Keratinocyte (primary cell): ENCODE measurements at regions not wholly inside any gene's neighbourhood (a gene's known extent, or its start where the extent isn't known, plus 50 kb on each side); places are given as distances from the start of the nearest gene placed in this dataset.

Experiments used
- DNase-seq: peaks from one replicate; pipeline ENCODE4 v3.0.0-alpha.2; 2011; ENCODE audit warnings: low read depth, missing footprints, low spot score
- FAIRE-seq: peaks from 2 replicates; lab custom pipeline; 2011; peaks lifted over from hg19 to GRCh38; lab: Jason Lieb, UNC
- H2AFZ ChIP-seq: 2 replicates; pipeline ENCODE4 v1.6.0; 2012; ENCODE audit warnings: low read length, control low read depth, inconsistent platforms; ENCODE audit not compliant: control insufficient read depth
- H3K27ac ChIP-seq: 2 replicates; pipeline ENCODE4 v1.5.1; 2011; ENCODE audit warnings: low read length; ENCODE audit not compliant: control insufficient read depth, insufficient read depth
- H3K27me3 ChIP-seq: 3 replicates; pipeline ENCODE4 v1.6.0; 2011; ENCODE audit warnings: low read length; ENCODE audit not compliant: control insufficient read depth, insufficient read depth; ENCODE audit errors: extremely low read depth
- H3K36me3 ChIP-seq, 2 experiments: 2 replicates in 1 of 2; 3 replicates in 1 of 2; pipeline ENCODE4 v1.5.1; 2011; ENCODE audit warnings: low read length in 2 of 2, mild to moderate bottlenecking in 1 of 2; ENCODE audit not compliant: control insufficient read depth in 2 of 2, insufficient read depth in 2 of 2; ENCODE audit errors: extremely low read depth in 1 of 2
- H3K4me1 ChIP-seq: 3 replicates; pipeline ENCODE4 v1.5.1; 2011; ENCODE audit warnings: low read length; ENCODE audit not compliant: control insufficient read depth, insufficient read depth; ENCODE audit errors: extremely low read depth
- H3K4me2 ChIP-seq: 3 replicates; pipeline ENCODE4 v1.6.0; 2011; ENCODE audit warnings: low read depth, low read length; ENCODE audit not compliant: control insufficient read depth, insufficient read depth; ENCODE audit errors: extremely low read depth
- H3K4me3 ChIP-seq, 3 experiments: fragments of 200-600 bp in 1 of 3; sonication (generic) in 1 of 3; 2 replicates in 2 of 3; 3 replicates in 1 of 3; pipeline ENCODE4 v1.5.1; 2011 to 2016; ENCODE audit warnings: low read length in 3 of 3, mild to moderate bottlenecking in 3 of 3, control low read depth in 2 of 3, inconsistent platforms in 1 of 3, low read depth in 1 of 3, mixed read lengths in 1 of 3, mixed run types in 1 of 3, moderate library complexity in 1 of 3; ENCODE audit not compliant: control insufficient read depth in 2 of 3, insufficient read depth in 2 of 3; ENCODE audit errors: extremely low read depth in 1 of 3
- H3K79me2 ChIP-seq: 2 replicates; pipeline ENCODE4 v1.6.0; 2012; ENCODE audit warnings: low read length; ENCODE audit not compliant: control insufficient read depth, insufficient read depth
- H3K9ac ChIP-seq: 3 replicates; pipeline ENCODE4 v1.6.0; 2011; ENCODE audit warnings: low read length; ENCODE audit not compliant: control insufficient read depth, insufficient read depth; ENCODE audit errors: extremely low read depth
- H3K9me1 ChIP-seq: 3 replicates; pipeline ENCODE4 v1.6.0; 2011; ENCODE audit warnings: low read length; ENCODE audit not compliant: control insufficient read depth, insufficient read depth; ENCODE audit errors: extremely low read depth
- H3K9me3 ChIP-seq: 2 replicates; pipeline ENCODE4 v1.5.1; 2012; ENCODE audit warnings: low read depth, low read length; ENCODE audit not compliant: control insufficient read depth
- H4K20me1 ChIP-seq: 3 replicates; pipeline ENCODE4 v1.6.0; 2011; ENCODE audit warnings: low read length; ENCODE audit not compliant: control insufficient read depth, insufficient read depth; ENCODE audit errors: extremely low read depth
- EZH2 ChIP-seq: IDR thresholded peaks from one replicate; pipeline ENCODE4 v1.6.1; 2012; ENCODE audit warnings: inconsistent platforms, mild to moderate bottlenecking, low read length, moderate library complexity
- dilution Hi-C: fragments of 300-500 bp; cut with MboI; formaldehyde crosslinking; loops from one replicate; pipeline ENCODE4 v1.7.0; 2020; ENCODE audit warnings: low sequenced_read_pairs; ENCODE audit not compliant: extremely low pct_ligation_motif_present
- TF ChIP-seq, protein P1 (sequence below), 3 experiments: IDR thresholded peaks in 1 of 3; conservative IDR thresholded peaks in 1 of 3; optimal IDR thresholded peaks in 1 of 3; 2 replicates in 2 of 3; 3 replicates in 1 of 3; pipeline versions ENCODE3 to v1.5.1; 2011; ENCODE audit warnings: low read length in 3 of 3, mild to moderate bottlenecking in 3 of 3, moderate library complexity in 2 of 3, control low read depth in 1 of 3, inconsistent platforms in 1 of 3; ENCODE audit not compliant: insufficient read depth in 2 of 3; ENCODE audit errors: extremely low read depth in 1 of 3

DNA sequence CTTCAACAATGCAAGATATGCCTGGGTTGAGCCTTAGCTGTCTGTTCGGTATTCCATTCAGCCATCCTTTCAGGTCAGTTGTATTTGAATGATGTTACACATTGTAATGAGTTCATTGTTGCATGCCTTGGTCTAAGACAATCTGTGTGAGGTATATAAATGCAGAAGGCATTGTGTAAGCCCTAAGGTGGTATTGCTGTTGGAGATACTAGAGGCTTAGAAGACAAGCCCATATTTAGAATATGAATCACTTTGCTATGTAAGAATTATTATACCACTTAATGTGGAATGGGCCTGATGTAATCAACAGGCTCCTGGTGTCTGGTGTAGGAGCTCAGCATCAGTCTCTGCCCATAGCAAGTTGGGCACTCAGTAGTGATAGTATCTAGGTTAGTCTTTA is 473.4 kb upstream of the GNPDA2 start:
- H2AFZ ChIP-seq = no peak overlapping the region
- no peak for DNase-seq
- dilution Hi-C loops = no loop called here

DNA sequence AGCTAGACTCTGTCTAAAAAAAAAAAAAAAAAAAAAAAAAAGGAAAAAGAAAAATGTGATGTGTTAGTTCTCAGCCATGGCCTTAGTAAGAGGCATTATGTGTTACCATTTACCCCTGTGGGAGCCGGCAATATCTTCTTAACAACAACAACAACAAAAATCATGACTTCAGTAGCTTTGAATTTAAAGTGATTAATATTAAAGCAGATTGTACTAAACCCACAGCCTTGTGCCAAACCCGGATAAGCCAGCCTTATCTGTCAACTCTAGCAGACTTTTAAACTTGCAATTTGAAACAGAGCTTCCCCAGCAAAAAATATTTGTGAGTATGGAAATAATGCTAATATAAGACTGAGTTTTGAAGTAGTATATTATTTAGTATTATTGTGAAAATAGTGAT is 462.1 kb upstream of the GNPDA2 start:
- no peak for FAIRE-seq
- Histone ChIP-seq H3K9ac (no peak overlapping the region), H3K27me3 (no peaks in the 10 kb centered on the region), H4K20me1 (no peaks in the 10 kb centered on the region), H3K4me1 (no peaks in the 10 kb centered on the region), H3K4me3 (no peak overlapping the region), H3K79me2 (no peaks in the 10 kb centered on the region), H3K9me3 (no peaks in the 10 kb centered on the region), H3K9me1 (no peaks in the 10 kb centered on the region), H3K4me2 (no peak overlapping the region), H3K27ac (no peak overlapping the region), H2AFZ (no peak overlapping the region), H3K36me3 (no peaks in the 10 kb centered on the region)
- dilution Hi-C loops = no loop called here
- DNase-seq = no peak
- TF ChIP-seq, protein P1, sequence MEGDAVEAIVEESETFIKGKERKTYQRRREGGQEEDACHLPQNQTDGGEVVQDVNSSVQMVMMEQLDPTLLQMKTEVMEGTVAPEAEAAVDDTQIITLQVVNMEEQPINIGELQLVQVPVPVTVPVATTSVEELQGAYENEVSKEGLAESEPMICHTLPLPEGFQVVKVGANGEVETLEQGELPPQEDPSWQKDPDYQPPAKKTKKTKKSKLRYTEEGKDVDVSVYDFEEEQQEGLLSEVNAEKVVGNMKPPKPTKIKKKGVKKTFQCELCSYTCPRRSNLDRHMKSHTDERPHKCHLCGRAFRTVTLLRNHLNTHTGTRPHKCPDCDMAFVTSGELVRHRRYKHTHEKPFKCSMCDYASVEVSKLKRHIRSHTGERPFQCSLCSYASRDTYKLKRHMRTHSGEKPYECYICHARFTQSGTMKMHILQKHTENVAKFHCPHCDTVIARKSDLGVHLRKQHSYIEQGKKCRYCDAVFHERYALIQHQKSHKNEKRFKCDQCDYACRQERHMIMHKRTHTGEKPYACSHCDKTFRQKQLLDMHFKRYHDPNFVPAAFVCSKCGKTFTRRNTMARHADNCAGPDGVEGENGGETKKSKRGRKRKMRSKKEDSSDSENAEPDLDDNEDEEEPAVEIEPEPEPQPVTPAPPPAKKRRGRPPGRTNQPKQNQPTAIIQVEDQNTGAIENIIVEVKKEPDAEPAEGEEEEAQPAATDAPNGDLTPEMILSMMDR (optimal IDR thresholded peaks at IDR 0.05 in 1 of 3, IDR thresholded peaks at IDR 0.05 in 1 of 3, conservative IDR thresholded peaks at IDR 0.05 in 1 of 3; ENCODE audit: extremely low read depth in 1 of 3, insufficient read depth in 2 of 3, low read length in 3 of 3) = no peak
- no peak for TF ChIP-seq EZH2

More for the DNA sequence above, 473.4 kb upstream of the GNPDA2 start:
- Histone ChIP-seq H3K9ac (no peak overlapping the region), H3K9me3 (no peaks in the 10 kb centered on the region), H3K27me3 (no peaks in the 10 kb centered on the region), H3K4me3 (no peak overlapping the region), H3K4me1 (no peaks in the 10 kb centered on the region), H4K20me1 (no peaks in the 10 kb centered on the region), H3K27ac (no peak overlapping the region), H3K4me2 (no peak overlapping the region), H3K79me2 (no peaks in the 10 kb centered on the region), H3K9me1 (no peaks in the 10 kb centered on the region), H3K36me3 (no peaks in the 10 kb centered on the region)
- no peak for TF ChIP-seq EZH2
- TF ChIP-seq, protein P1 (optimal IDR thresholded peaks at IDR 0.05 in 1 of 3, IDR thresholded peaks at IDR 0.05 in 1 of 3, conservative IDR thresholded peaks at IDR 0.05 in 1 of 3; ENCODE audit: extremely low read depth in 1 of 3, insufficient read depth in 2 of 3, low read length in 3 of 3) = no peak
- FAIRE-seq = no peak
